Fibroblast of peridontal ligament (primary cell): ENCODE measurements at regions not wholly inside any gene's neighbourhood (a gene's known extent, or its start where the extent isn't known, plus 50 kb on each side); places are given as distances from the start of the nearest gene placed in this dataset.

ENCODE experiments used
- DNase-seq: peaks from one replicate; pipeline ENCODE4 v3.0.0-alpha.2; 2010; ENCODE audit errors: extremely low read depth

DNA sequence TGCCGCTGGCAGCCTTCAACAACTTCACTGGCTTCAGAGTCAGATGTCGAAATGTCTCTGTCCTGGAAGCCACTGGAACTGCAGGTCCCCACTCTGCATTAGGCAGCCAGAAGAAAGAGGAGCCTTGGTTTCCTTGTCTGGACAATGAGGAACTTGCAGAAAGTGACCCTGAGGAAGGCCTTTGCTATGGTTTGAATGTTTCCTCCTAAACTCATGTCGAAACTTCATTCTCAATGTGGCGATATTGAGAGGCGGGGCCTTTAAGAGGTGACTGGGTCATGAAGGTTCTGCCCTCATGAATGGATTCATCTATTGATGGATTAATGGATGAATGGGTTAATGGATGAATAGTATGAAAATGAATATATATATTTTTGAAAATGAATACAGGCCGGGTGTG, 61.6 kb upstream of the GPR26 start:
- DNase-seq: no peak

DNA sequence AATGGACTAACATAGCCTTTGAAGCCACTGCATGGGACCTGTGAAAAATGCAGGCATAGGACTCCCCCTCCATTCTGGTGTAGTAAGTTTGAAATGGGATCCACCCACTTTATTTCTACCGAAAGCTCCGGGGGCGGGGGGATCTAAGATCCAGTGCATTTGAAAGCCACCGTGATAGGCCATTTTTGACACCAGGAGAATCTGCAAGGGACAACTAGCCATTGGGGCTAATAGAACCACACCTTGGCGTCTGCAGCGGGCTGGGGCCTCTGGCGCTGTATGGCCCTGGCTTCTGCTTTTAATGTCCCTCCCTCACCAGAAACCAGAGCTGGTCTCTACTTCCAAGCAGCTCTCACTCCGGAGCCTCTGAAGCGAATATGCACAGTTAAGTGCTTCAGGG, 60.1 kb upstream of the GPR26 start:
- no peak for DNase-seq

DNA sequence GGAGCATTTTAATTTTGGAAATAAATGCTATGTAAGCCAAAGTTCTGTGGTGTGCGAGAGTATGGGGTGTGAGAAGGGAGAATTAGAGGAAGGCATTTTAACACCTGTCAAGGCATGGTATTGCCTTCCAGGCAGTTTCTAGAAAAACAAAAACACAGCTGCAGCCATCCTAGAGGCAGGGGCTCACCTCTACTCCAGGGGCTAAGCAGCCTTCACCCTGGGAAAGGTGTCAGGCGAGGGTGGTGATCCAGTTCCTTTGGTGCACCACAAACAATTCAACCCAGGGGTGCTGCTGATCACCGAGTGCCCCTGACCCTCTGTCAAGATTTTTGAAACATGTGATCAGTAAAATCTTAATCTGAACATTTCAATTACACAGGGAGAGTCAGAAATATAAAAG, 59.2 kb upstream of the GPR26 start:
- DNase-seq: no peak

DNA sequence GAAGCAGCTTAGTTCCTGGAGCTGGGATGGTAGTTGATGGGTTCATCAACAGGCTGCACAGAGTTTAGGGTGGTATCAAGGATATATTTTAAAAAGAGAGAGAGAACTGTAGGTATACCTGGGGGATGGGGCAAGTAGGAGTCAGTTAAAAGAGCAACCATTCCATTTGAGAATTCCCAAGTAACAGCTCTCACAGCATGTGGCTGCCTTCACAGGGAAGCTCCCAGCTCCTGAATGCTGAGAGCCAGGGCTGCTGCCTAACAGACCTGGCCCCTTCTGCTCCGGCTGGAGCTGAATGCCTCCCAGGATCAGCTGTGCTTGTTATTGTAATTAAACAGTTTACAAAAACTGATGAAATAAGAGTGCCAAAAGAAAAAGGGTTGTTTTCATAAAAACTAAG, 58.8 kb upstream of the GPR26 start:
- no peak for DNase-seq

DNA sequence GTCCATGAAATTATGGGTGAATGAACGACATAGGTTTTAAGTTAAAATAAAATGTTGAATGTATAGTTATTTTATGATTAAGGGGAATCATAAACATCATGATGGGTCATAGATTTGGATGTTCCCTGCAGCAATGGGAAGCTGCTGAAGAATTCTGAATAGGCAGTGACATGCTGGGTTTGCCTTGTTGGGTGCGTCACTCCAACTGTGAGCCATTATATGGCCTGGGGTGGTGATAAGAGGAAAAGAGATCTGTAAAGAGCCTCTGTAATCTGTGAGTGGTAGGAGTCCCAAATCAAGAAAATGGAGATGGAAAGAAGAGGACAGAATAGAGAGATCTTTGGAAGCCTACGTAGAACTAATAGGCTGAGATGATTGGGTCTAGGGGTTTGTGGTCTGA, 58.1 kb upstream of the GPR26 start:
- no peak for DNase-seq

DNA sequence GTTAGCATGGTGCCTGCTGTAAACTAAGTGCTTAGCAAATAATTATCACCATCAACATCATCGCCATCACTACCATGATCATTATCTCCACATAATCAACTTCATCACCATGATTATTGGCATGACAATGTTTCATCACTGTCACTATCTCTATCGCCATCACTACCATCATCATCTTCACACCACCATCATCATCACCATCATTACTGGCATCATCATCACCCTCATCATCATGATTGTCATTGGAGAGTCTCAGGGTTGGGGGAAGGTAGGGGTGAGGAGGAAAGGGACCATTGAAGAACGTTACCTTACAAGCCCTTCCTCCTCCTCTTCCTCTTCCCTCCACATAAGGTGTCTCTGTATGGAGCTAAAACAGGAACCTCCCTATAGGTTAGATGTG, 54.9 kb upstream of the GPR26 start:
- DNase-seq: no peak

DNA sequence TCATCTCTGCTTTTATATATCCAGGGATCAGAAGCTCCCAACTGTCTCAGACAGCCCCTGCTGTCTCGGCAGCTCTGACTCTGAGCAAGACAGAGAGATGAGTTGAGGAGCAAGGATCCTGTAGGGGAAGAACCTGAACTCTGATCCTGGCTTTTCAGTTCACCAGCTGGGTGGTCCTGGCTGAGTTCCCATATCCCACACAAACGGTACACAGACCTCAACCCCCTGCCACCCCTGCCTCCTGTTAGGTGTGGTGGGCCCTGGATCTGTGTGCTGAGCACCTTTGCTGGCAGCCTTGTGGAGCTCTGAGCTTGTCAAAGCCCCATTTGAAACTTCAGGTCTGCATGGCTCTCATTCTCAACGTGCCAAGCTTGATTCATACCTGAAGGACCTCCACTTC, 54.3 kb upstream of the GPR26 start:
- no peak for DNase-seq

DNA sequence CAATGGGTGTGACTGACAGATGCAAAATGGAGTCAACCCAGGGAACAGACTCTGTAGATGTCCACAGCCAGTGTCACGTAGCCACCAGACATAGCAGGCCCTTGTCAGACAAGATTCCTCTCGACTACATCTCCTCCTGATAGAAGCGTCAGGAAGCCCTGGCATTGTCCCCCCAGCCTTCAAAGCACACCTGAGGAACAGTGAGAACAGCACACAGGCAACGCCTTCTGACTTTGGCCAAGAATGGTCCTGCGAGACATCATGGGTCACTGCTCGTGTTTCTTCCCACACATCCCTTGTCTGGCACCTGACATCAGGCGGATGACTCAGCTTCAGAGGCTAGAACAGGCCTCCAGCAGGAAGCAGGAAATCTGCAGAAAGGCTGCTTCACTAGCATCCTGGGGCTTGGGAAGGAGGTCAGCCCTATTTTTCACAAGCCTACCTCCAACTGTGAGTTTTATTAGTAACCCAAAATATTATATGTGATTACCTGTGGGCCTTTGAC, 52.8 kb upstream of the GPR26 start:
- no peak for DNase-seq

DNA sequence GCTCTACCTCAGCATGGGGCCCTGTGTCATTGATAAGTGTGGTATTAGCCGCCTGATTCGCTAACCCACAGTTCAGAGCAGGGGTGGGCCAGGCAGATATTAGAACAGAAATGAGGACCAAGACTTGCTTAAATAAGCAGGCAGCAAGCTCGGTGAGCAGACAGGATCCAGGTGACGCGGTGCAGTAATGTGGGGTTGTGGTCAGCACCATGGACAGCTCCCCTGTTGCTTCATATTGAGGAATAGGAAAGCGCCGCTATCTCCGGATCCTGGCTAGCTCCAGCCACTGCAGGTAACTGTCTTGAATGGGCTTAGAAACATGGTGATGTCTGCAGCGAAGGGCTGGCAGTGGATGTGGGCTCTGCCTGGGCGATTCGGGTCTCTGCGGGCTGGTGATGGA, 51.3 kb upstream of the GPR26 start:
- peak; percentile 51 for DNase-seq
